Duodenal mucosa (tissue), 2 donors: ENCODE measurements at regions not wholly inside any gene's neighbourhood (a gene's known extent, or its start where the extent isn't known, plus 50 kb on each side); places are given as distances from the start of the nearest gene placed in this dataset.
A peak's percentile ranks its signal among the peaks of the same experiment; 100 is the strongest.

ENCODE experiments used
- H3K27ac ChIP-seq: one replicate; pipeline ENCODE4 v1.7.0; 2013; ENCODE audit warnings: low read depth, low read length
- H3K27me3 ChIP-seq, 2 donors: one replicate each; pipeline ENCODE4 v1.7.0; 2013; ENCODE audit warnings: low read length in 2 of 2, control low read depth in 1 of 2; ENCODE audit not compliant: insufficient read depth in 2 of 2, control insufficient read depth in 1 of 2
- H3K36me3 ChIP-seq, 2 donors: one replicate each; pipeline ENCODE4 v1.7.0; 2013; ENCODE audit warnings: low read length in 2 of 2, control low read depth in 1 of 2; ENCODE audit not compliant: insufficient read depth in 2 of 2, control insufficient read depth in 1 of 2
- H3K4me1 ChIP-seq, 2 donors: one replicate each; pipeline ENCODE4 v1.7.0; 2013; ENCODE audit warnings: low read length in 2 of 2, control low read depth in 1 of 2; ENCODE audit not compliant: insufficient read depth in 2 of 2, control insufficient read depth in 1 of 2
- H3K4me3 ChIP-seq, 2 donors: one replicate each; pipeline ENCODE4 v1.7.0; 2013; ENCODE audit warnings: low read length in 2 of 2, low read depth in 1 of 2
- H3K9ac ChIP-seq, 2 donors: one replicate each; pipeline ENCODE4 v1.7.0; 2013; ENCODE audit warnings: low read length in 2 of 2, low read depth in 1 of 2
- H3K9me3 ChIP-seq, 2 donors: one replicate each; pipeline ENCODE4 v1.7.0; 2013; ENCODE audit warnings: low read length in 2 of 2, control low read depth in 1 of 2; ENCODE audit not compliant: control insufficient read depth in 1 of 2

- Histone ChIP-seq H3K9me3 (no peaks in the 10 kb centered on the region), H3K4me3 (no peak overlapping the region), H3K27ac (no peak overlapping the region), H3K4me1 (peaks cover 0 to 3% of the 10 kb centered on the region in 2 donors), H3K9ac (no peak overlapping the region), H3K27me3 (no peaks in the 10 kb centered on the region), H3K36me3 (no peaks in the 10 kb centered on the region)
These were observed 57.3 kb downstream of the HHEX start for GRCh38 chr10:92747066-92747465.

- Histone ChIP-seq H3K27me3 (no peaks in the 10 kb centered on the region), H3K27ac (no peak overlapping the region), H3K4me1 (peaks cover 0 to 3% of the 10 kb centered on the region in 2 donors), H3K9me3 (no peaks in the 10 kb centered on the region), H3K36me3 (no peaks in the 10 kb centered on the region), H3K4me3 (no peak overlapping the region), H3K9ac (no peak overlapping the region)
These were observed 57.8 kb downstream of the HHEX start for GRCh38 chr10:92747600-92747999.

GRCh38 chr10:92750791-92751533 is 61.2 kb downstream of the HHEX start:
- no peak overlapping the region for H3K9ac ChIP-seq
- no peak overlapping the region for H3K4me3 ChIP-seq
- peaks cover 0 to 4% of the 10 kb centered on the region in 2 donors for H3K4me1 ChIP-seq
- H3K27me3 ChIP-seq = no peaks in the 10 kb centered on the region
- H3K9me3 ChIP-seq = no peaks in the 10 kb centered on the region
- no peak overlapping the region for H3K27ac ChIP-seq
- H3K36me3 ChIP-seq = no peaks in the 10 kb centered on the region

GRCh38 chr10:92751534-92751811 is 61.7 kb downstream of the HHEX start:
- H3K9me3 ChIP-seq = no peaks in the 10 kb centered on the region
- H3K27ac ChIP-seq = no peak overlapping the region

GRCh38 chr10:92751827-92752226 is 62.1 kb downstream of the HHEX start:
- no peak overlapping the region for H3K27ac ChIP-seq
- no peaks in the 10 kb centered on the region for H3K27me3 ChIP-seq
- H3K4me3 ChIP-seq = no peak overlapping the region
- no peaks in the 10 kb centered on the region for H3K36me3 ChIP-seq
- no peaks in the 10 kb centered on the region for H3K9me3 ChIP-seq
- H3K4me1 ChIP-seq = peaks cover 7 to 10% of the 10 kb centered on the region in 2 donors
- no peak overlapping the region for H3K9ac ChIP-seq

More at GRCh38 chr10:92751534-92751811, 61.7 kb downstream of the HHEX start:
- Histone ChIP-seq H3K4me1 (peaks cover 3 to 7% of the 10 kb centered on the region in 2 donors), H3K4me3 (no peak overlapping the region), H3K9ac (no peak overlapping the region), H3K36me3 (no peaks in the 10 kb centered on the region), H3K27me3 (no peaks in the 10 kb centered on the region)

- Histone ChIP-seq H3K36me3 (no peaks in the 10 kb centered on the region), H3K27ac (no peak overlapping the region), H3K27me3 (no peaks in the 10 kb centered on the region), H3K4me1 (peaks cover 19 to 23% of the 10 kb centered on the region in 2 donors), H3K9ac (no peak overlapping the region), H3K4me3 (no peak overlapping the region), H3K9me3 (no peaks in the 10 kb centered on the region)
These were observed 64.1 kb downstream of the HHEX start for GRCh38 chr10:92753865-92754264.

GRCh38 chr10:92755725-92756124 is 66.0 kb downstream of the HHEX start:
- Histone ChIP-seq H3K9me3 (no peaks in the 10 kb centered on the region), H3K4me3 (no peak overlapping the region), H3K9ac (no peak overlapping the region), H3K4me1 (peaks cover 22 to 23% of the 10 kb centered on the region in 2 donors), H3K27ac (no peak overlapping the region), H3K36me3 (no peaks in the 10 kb centered on the region), H3K27me3 (no peaks in the 10 kb centered on the region)

GRCh38 chr10:92756201-92757065 is 66.7 kb downstream of the HHEX start:
- H3K4me3 ChIP-seq = no peak overlapping the region
- H3K27me3 ChIP-seq = no peaks in the 10 kb centered on the region
- H3K4me1 ChIP-seq = peaks cover 22 to 23% of the 10 kb centered on the region in 2 donors
- H3K9me3 ChIP-seq = no peaks in the 10 kb centered on the region
- H3K36me3 ChIP-seq = no peaks in the 10 kb centered on the region
- no peak overlapping the region for H3K27ac ChIP-seq
- no peak overlapping the region for H3K9ac ChIP-seq

- Histone ChIP-seq H3K9me3 (no peaks in the 10 kb centered on the region), H3K4me3 (no peak overlapping the region), H3K36me3 (no peaks in the 10 kb centered on the region), H3K27ac (peak overlapping the region; percentile 24), H3K27me3 (no peaks in the 10 kb centered on the region), H3K4me1 (peaks cover 22 to 23% of the 10 kb centered on the region in 2 donors), H3K9ac (no peak overlapping the region)
These were observed 67.4 kb downstream of the HHEX start for GRCh38 chr10:92757066-92757710.

GRCh38 chr10:92757711-92758104 is 68.0 kb downstream of the HHEX start:
- no peak overlapping the region for H3K4me3 ChIP-seq
- H3K4me1 ChIP-seq = peaks cover 22 to 23% of the 10 kb centered on the region in 2 donors
- no peak overlapping the region for H3K9ac ChIP-seq
- H3K36me3 ChIP-seq = no peaks in the 10 kb centered on the region
- H3K9me3 ChIP-seq = no peaks in the 10 kb centered on the region
- H3K27me3 ChIP-seq = no peaks in the 10 kb centered on the region
- H3K27ac ChIP-seq = no peak overlapping the region
